Left lung (tissue), 4 donors: ENCODE measurements at regions not wholly inside any gene's neighbourhood (a gene's known extent, or its start where the extent isn't known, plus 50 kb on each side); places are given as distances from the start of the nearest gene placed in this dataset.

Experiments used
- ATAC-seq: fragments of 200-7000 bp; cut with Tn5 transposase; one replicate; pipeline ENCODE4 v1.9.1; 2020; ENCODE audit warnings: moderate library complexity
- DNase-seq, 4 donors: peaks; one replicate each; pipeline ENCODE4 v3.0.0-alpha.2; 2013 to 2020
- H3K27ac ChIP-seq, 2 donors: fragments of 200-600 bp; sonication (generic) in 1 of 2; one replicate each; pipeline versions ENCODE4 v1.5.0 to v1.8.0; 2020 to 2021
- H3K27me3 ChIP-seq, 2 donors: fragments of 200-600 bp; sonication (generic) in 1 of 2; one replicate each; pipeline versions ENCODE4 v1.5.0 to v1.8.0; 2020 to 2021
- H3K36me3 ChIP-seq, 2 donors: fragments of 200-600 bp; sonication (generic) in 1 of 2; one replicate each; pipeline versions ENCODE4 v1.5.0 to v1.8.0; 2020 to 2021
- H3K4me1 ChIP-seq, 2 donors: fragments of 200-600 bp; one replicate each; pipeline ENCODE4 v1.8.0; 2021
- H3K4me3 ChIP-seq, 2 donors: fragments of 200-600 bp; sonication (generic) in 1 of 2; one replicate each; pipeline versions ENCODE4 v1.5.0 to v1.8.0; 2020 to 2021; ENCODE audit warnings: mild to moderate bottlenecking in 1 of 2
- H3K9me3 ChIP-seq, 2 donors: fragments of 200-600 bp; sonication (generic) in 1 of 2; one replicate each; pipeline versions ENCODE4 v1.5.0 to v1.8.0; 2020 to 2021
- CTCF ChIP-seq, 2 donors: fragments of 200-600 bp; sonication (generic) in 1 of 2; IDR thresholded peaks; one replicate each; pipeline versions ENCODE4 v1.5.0 to v1.8.0; 2021; ENCODE audit warnings: antibody characterized with exemption in 2 of 2
- intact Hi-C, 2 donors: fragments of 100-400 bp; cut with DNase I; formaldehyde crosslinking; loops; one replicate each; pipeline versions ENCODE4 v1.11.2 to v1.14.2; 2022
- donor health status: DM: no; HTN: yes; CAD: no.
- donor health status: DM: no; HTN: no; CAD: no.

DNA sequence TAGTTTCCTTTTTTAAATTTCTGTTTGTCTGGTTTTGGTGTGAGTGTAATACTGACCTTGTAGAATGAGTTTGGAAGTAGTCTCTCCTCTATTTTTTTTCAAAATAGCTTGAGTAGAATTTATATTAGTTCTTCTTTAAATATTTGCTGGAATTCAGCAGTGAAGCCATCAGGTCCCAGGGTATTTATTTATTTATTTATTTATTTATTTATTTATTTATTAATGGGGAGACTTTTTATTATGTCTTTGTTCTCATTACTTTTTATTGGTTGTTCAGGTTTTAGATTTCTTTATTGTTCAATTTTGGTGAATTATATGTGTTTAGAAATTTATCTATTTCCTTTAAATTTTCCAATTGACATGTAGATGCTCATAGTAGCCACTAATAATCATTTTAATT lies 875.8 kb upstream of the COX7C start:
- peaks cover 0 to 3% of the 10 kb centered on the region in 2 donors for H3K9me3 ChIP-seq
- no peak overlapping the region for H3K4me3 ChIP-seq
- H3K4me1 ChIP-seq: no peaks in the 10 kb centered on the region
- no peaks in the 10 kb centered on the region for H3K27me3 ChIP-seq
- intact Hi-C loops: no loop called here
- TF ChIP-seq CTCF (IDR thresholded peaks at IDR 0.05): no peak
- no peaks in the 10 kb centered on the region for H3K36me3 ChIP-seq
- ATAC-seq (no peak), DNase-seq (no peak)
- no peak overlapping the region for H3K27ac ChIP-seq

GRCh38 chr5:85760519-85760918 lies 857.2 kb upstream of the COX7C start:
- intact Hi-C loops: no loop called here
- H3K27ac ChIP-seq: no peak overlapping the region
- H3K4me3 ChIP-seq: no peak overlapping the region
- H3K9me3 ChIP-seq: peaks cover 0 to 8% of the 10 kb centered on the region in 2 donors
- no peak for TF ChIP-seq CTCF (IDR thresholded peaks at IDR 0.05)
- no peak for DNase-seq
- H3K36me3 ChIP-seq: no peaks in the 10 kb centered on the region
- ATAC-seq: no peak
- no peaks in the 10 kb centered on the region for H3K27me3 ChIP-seq
- H3K4me1 ChIP-seq: no peaks in the 10 kb centered on the region

GRCh38 chr5:85769347-85769746 lies 848.4 kb upstream of the COX7C start:
- no peaks in the 10 kb centered on the region for H3K36me3 ChIP-seq
- H3K4me1 ChIP-seq: no peaks in the 10 kb centered on the region
- intact Hi-C loops: no loop called here
- no peak overlapping the region for H3K27ac ChIP-seq
- peaks cover 0 to 54% of the 10 kb centered on the region in 2 donors for H3K9me3 ChIP-seq
- ATAC-seq (no peak), DNase-seq (no peak)
- no peaks in the 10 kb centered on the region for H3K27me3 ChIP-seq
- TF ChIP-seq CTCF (IDR thresholded peaks at IDR 0.05): no peak
- H3K4me3 ChIP-seq: no peak overlapping the region

GRCh38 chr5:85784746-85785145 lies 833.0 kb upstream of the COX7C start:
- DNase-seq (no peak), ATAC-seq (no peak)
- no peaks in the 10 kb centered on the region for H3K36me3 ChIP-seq
- H3K4me1 ChIP-seq: no peaks in the 10 kb centered on the region
- no peak overlapping the region for H3K27ac ChIP-seq
- intact Hi-C loops: no loop called here
- no peak overlapping the region for H3K4me3 ChIP-seq
- peaks cover 0 to 2% of the 10 kb centered on the region in 2 donors for H3K9me3 ChIP-seq
- no peak for TF ChIP-seq CTCF (IDR thresholded peaks at IDR 0.05)
- H3K27me3 ChIP-seq: no peaks in the 10 kb centered on the region

- intact Hi-C loops: no loop called here
- no peak for TF ChIP-seq CTCF (IDR thresholded peaks at IDR 0.05)
- no peak for ATAC-seq
- no peak overlapping the region for H3K4me3 ChIP-seq
- no peaks in the 10 kb centered on the region for H3K9me3 ChIP-seq
- H3K27me3 ChIP-seq: no peaks in the 10 kb centered on the region
- no peaks in the 10 kb centered on the region for H3K4me1 ChIP-seq
- H3K27ac ChIP-seq: no peak overlapping the region
- DNase-seq: no peak
- no peaks in the 10 kb centered on the region for H3K36me3 ChIP-seq
Measured at GRCh38 chr5:85813146-85813545, 804.6 kb upstream of the COX7C start.
